HuH-7 (cell line): ENCODE measurements at regions not wholly inside any gene's neighbourhood (a gene's known extent, or its start where the extent isn't known, plus 50 kb on each side); places are given as distances from the start of the nearest gene placed in this dataset.

Experiments used
- DNase-seq: peaks from one replicate; pipeline ENCODE4 v3.0.0; 2011; ENCODE audit warnings: low spot score

GRCh38 chr11:92703449-92703830 lies 266.0 kb upstream of the MTNR1B start:
- DNase-seq = no peak

DNA sequence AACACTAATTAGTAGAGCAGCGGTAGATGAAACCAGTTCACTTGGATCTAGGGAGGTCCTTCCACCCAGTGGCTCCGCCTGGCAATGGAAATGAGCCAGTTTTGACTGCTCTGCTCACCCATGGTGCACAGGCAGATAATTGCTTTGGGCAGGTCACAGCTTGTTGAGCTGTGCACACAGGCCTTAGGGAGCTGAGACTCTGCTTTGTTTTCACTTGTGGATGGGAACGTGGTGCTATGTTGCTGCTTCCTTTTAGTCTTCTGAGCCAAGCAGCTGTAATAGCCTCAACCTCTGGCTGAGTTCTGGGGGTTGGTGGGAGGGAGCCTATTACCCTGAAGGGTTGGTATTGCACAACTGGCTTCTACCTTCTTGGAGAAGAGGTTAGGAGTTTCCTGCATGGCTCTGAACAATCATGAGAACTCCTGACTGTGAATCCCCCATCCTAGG lies 262.3 kb upstream of the MTNR1B start:
- no peak for DNase-seq

DNA sequence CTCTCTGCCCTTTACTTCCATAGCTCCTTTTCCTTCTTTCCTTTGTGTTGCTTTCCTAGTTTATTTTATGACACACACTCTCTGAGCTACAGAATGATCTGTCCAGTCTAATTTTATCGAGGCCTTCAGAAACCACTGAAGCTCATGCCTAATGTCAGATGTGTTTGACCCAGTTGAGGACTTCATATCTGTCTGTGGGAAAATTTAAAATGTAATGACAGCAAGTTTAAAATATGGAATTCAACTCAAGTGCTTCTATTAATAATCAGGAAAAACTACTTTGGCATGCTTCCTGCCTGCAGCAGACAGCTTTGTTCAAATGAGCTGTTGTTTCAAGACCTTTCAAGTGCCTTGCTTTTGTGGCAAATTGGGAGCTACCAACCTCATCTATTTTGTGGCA lies 261.8 kb upstream of the MTNR1B start:
- DNase-seq = no peak

DNA sequence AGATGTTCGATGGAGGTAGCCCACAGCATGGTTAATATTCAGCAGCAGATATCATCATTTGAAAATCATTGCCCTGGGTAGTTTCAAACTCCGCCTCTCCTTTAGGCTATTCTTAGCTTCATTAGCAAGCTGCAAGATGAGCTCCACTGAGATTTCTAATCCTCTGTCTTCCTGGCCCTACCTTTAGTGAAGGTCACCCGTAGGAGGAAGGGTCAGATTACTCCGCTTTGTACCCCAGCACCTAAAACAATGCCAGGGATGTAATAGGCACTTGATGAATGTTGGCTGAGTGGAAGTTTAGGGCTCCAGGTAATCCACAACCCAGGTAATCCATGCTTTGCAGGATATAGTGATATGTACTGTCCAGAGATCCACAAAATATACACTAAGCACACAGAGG lies 260.1 kb upstream of the MTNR1B start:
- no peak for DNase-seq

DNA sequence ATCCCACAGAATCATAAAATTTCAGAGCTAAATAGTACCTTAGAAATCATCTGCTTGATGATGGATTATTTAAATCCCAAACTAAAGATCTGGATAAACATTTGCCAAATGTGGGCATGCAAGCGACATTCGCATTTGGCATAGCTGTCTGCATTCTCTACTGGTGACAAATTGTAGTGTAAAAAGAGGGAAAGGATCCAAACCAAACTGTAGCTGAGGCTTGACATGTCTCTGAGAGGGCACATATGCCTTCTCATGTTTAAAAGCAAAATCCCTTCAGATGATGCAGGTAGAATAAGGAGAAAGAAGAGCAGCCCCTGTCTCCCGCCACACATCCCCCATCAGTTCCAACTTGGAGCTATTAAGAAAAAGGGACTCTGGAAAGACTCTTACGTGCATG lies 257.5 kb upstream of the MTNR1B start:
- no peak for DNase-seq

- DNase-seq = no peak
Measured at GRCh38 chr11:92714111-92714510, 255.3 kb upstream of the MTNR1B start.

GRCh38 chr11:92717240-92717639 lies 252.2 kb upstream of the MTNR1B start:
- DNase-seq = no peak

DNA sequence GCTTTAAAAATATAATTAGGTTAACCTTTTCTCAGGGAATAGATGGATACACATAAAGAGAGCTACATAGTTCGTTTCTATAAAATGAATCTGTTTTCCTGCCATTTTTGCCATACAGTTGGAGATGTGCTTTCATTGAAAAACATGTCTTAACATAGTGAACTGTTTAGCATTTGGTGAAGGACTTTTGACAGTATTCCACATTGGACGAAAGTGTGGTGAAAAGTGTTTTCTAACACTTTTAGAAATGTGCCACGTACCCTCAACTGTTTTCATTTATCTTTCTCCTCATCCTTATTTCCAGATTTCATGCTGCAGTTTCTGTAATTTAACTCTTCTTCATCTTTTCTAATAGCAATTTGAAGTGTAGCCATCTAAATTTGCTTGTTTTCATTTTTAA lies 249.1 kb upstream of the MTNR1B start:
- no peak for DNase-seq

GRCh38 chr11:92725352-92725751 lies 244.1 kb upstream of the MTNR1B start:
- DNase-seq = no peak

GRCh38 chr11:92727123-92727522 lies 242.3 kb upstream of the MTNR1B start:
- DNase-seq = no peak

- no peak for DNase-seq
Measured at GRCh38 chr11:92727769-92728168, 241.7 kb upstream of the MTNR1B start.

DNA sequence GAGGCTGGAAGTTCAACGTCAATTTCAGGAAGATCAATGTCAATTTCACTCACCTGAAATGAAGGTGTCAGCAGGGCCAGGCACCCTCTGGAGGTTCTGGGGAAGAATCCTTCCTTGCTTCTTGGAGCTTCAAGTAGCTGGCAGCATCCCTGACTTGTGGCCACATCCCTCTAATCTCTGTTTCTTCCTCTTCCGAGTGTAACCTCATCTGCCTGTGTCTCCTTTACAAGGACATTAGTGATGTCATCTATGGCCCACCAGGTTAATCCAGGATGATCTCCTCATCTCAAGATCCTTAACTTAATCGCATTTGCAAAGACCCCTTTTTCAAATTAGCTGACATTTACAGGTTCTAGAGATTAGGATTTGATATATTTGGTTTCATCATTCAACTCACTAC lies 240.8 kb upstream of the MTNR1B start:
- DNase-seq = no peak

DNA sequence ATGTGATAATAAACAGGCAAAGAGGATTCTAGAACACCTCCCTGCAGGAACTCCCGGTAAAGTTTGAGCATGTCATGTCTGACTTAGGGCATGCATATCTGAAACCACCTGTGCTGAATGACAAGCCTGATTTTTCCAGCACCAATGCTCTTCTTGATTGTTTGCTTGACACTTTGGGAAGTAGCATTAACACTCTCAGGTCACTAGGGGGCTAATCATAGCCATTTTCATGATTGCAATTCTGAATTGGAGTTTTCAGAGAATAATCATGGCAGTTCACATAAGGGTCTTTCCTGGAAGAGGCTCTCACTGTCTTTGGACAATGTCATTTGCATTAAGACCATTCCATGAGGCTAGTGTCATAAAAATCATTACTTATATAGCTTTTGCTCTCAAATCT lies 234.4 kb upstream of the MTNR1B start:
- no peak for DNase-seq

DNA sequence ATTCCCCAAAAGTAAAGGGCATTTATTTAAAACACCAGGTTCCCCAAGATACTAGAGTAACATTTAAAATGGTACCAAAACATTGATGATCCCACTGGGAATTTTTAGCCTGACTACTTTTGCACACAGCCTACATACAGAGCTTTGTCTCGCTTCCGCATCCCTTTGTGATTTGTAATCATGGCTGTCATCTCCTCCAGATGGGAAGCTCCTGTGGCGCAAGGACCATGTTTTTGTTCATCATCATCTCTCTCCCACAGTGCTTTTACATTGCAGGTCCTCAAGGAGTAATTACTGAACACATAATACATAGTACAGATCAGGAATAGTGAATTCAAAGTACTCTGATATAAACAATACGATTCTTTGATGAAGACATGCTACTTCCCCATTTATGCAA lies 231.2 kb upstream of the MTNR1B start:
- DNase-seq = no peak

DNA sequence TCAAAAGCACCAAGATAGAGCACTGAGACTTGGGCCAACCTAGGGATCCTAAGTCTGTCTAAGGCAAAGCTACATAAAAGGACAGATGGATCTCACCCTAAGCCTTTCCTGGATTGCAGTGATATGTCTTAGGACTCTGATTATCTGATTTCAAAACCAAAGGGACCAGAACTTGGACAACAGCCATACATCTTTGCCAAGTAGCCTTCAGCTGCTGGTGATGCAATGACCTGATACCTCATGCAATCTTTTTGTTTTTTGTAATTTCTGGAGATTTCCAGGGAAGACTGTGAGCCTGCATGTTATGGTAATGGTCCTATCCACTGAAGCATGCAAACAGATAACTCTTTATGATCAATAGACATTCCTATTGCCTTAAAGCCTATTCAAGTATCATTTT lies 230.4 kb upstream of the MTNR1B start:
- no peak for DNase-seq

DNA sequence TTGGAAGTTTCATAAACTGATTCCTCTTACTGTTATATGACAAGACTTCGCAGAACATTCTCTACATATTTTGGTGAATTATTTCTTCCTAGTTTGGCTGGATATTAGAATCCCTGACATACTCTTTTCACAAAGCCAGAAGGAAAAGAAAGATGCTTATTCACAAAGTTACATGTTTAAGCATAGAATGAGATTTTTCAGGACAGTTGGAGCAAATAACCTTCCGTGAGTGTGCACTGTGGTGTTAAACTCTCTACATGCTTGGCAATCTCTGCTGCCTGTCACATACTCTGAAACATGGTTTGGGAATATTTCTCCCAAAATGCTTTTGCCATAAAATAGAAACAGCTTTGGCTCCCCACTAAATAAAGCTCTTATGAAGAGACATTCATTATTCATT lies 230.0 kb upstream of the MTNR1B start:
- DNase-seq = no peak

GRCh38 chr11:92740276-92740675 lies 229.2 kb upstream of the MTNR1B start:
- no peak for DNase-seq

DNA sequence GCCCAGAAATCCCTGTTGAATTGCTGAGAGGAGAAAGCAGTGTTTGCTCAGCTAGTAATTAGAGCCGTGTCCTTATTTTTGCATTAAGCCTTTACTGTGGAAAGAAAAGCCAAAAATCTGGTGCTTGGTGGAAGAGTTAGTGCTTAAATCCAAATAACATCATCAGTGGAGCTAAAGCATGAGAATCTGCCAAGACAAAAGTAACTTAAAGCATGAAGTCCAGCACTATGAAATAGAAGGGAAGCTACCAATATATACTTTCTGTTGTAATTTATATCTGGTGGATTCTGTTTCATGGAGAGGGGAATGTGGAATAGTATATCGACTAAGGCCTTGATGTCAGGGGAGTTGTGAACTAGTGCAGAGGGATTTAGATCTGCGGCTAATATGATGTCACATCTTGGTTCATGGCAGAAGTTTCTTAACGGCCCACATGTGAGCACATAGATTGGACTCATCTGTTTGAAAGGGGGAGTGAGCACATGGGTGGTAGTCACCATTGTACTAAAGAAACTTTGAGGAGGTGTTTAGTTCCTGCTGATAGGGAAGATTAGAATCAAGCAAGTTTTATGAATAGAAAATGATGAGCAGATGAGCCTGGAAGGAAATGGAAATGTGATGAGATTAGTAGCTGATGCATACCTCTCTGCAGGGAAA lies 224.4 kb upstream of the MTNR1B start:
- no peak for DNase-seq

- no peak for DNase-seq
Measured at GRCh38 chr11:92750794-92751193, 218.7 kb upstream of the MTNR1B start.

GRCh38 chr11:92751594-92751993 lies 217.9 kb upstream of the MTNR1B start:
- DNase-seq = no peak

DNA sequence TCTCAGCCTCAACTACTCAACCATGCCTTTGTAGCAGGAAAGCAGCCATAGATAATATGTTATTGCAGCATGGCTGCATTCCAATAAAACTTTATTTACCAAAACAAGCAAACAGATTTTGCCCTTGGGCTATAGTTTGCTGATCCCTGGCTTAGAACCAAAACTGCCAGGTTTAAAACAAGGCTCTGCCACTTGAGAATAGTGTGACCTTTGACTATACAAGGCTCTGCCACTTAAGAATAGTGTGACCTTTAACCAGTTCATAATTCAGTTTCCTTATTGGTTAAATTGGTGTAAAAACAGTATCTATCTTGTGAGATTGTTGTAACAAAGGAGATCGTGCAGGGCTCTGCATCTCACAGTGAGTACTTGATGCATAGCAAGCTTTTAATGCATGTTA lies 217.3 kb upstream of the MTNR1B start:
- no peak for DNase-seq

GRCh38 chr11:92753161-92753560 lies 216.3 kb upstream of the MTNR1B start:
- DNase-seq = no peak

GRCh38 chr11:92758241-92758780 lies 211.1 kb upstream of the MTNR1B start:
- DNase-seq = no peak

- DNase-seq = no peak
Measured at GRCh38 chr11:92759571-92760214, 209.8 kb upstream of the MTNR1B start.
